Dedifferentiated amniotic fluid mesenchymal stem cell (primary cell): ENCODE measurements at regions not wholly inside any gene's neighbourhood (a gene's known extent, or its start where the extent isn't known, plus 50 kb on each side); places are given as distances from the start of the nearest gene placed in this dataset.
"Not testable (repeated sequence)": the region's sequence is repeated elsewhere in the genome, so short reads cannot be mapped to it uniquely, and the experiment has no call there.

ENCODE experiments used
- DNase-seq: peaks from one replicate; pipeline ENCODE4 v3.0.0-alpha.2; 2016; ENCODE audit errors: extremely low spot score

DNA sequence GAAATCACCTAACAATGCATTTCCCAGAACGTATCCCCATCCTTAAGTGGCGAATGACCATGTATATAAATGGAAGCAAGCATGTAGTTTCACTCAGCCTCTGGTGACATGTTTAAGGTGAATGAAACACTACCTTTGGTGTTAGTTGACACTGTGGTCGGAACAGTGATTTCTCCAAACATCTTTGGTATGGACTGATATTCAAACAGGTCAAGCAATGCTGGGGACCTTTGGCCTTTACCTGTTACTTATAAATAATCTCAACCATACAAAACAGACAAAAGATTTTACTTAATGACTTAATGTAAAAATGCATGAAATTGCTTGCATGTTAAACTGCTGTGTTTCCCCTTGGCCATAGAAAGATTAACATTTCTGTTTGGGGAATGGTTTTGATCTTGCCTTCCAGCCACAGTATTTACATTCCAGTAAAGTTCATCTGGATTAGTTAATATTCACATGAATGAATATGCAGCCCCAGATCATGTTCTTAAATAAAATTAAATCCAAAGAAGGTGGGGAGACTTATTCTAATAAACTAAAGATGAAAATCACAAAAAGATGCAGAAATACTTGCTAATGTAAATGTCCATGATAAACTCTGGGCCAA is 74.4 kb upstream of the HES1 start:
- DNase-seq: no peak

DNA sequence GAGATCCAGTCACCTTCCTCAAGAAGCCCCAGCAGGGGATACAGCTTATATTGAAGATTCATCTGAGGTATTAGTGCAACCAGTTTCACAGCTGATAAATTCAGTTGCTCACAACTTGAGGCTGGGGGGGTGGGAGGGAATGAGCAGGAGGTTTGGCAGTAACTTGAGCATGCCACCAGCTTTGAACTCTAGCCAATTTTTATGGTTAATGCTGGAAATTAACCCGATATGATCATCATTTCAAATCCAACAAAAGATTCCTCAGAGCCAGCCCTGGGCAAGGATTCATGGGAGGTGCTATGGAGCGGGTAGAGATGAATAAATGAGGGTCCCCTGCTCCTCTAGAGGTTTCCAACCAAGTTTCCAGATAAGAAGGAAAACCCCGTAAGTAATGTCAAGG is 73.1 kb upstream of the HES1 start:
- no peak for DNase-seq

DNA sequence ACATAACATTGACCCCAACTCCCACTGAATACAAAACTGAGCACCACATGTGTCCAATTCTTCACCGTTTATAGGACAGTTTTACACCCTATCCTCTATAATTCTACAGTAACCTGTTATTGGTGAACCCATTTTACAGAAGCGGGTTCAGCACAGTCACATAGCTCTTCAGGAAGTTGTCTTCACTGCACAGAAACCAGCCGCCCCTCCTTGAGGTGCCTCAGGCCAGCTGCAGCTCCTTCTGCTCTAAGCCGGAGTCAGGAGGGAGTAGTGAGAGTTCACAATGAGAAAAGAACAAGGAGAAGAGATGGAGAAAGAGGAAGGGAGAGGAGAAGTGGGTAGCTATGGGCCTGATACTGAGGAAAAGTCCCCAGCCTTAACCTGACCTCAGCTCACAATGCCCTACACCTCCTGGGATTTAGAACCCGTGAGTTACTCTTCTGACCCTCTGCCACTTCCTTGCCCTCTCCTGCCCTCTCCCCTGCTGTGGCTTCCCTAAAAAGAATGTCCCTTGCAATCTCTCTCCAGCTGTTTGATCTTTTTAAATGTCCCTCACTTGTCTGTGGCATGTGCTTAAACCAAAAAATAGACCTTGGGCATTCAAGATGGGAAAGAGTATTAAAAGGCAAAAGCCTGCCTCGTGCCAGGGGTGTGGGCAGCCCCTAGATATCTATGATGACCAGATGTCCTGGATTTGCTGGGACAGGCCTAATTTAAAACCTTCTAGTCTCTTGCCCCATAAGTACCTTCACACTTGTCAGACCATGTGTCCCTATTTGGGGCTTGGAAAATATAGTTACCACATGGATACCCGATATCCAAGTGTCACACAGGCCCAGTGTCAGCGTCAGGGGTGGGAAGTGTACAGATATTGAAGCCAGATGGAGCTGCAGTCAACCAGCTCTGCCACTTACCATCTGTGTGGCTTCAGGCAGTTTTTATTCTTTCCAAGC is 71.3 kb upstream of the HES1 start:
- DNase-seq: no peak

DNA sequence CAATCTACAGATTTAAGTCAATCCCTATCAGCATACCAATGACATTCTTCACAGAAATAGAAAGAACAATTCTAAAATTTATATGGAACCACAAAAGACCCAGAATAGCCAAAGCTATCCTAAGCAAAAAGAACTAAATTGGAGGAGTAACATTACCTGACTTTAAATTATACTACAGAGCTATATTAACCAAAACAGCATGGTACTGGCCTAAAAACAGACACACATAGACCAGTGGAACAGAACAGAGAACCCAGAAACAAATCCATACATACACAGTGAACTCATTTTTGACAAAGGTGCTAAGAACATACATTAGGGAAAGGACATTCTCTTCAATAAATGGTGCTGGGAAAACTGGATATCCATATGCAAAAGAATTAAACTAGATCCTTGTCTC is 68.6 kb upstream of the HES1 start:
- not testable (repeated sequence) for DNase-seq

DNA sequence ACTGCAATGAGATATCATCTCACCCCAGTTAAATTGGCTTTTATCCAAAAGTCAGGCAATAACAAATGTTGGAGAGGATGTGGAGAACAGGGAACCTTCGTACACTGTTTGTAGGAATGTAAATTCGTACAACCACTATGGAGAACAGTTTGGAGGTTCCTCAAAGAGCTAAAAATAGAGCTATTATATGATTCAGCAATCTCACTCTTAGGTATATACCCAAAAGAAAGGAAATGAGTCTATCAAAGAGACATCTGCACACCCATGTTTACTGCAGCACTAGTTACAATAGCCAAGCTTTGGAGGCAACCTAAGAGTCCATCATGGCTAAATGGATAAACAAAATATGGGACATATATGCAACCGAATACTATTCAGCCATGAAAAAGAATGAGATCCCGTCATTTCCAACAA is 68.0 kb upstream of the HES1 start:
- DNase-seq: no peak

DNA sequence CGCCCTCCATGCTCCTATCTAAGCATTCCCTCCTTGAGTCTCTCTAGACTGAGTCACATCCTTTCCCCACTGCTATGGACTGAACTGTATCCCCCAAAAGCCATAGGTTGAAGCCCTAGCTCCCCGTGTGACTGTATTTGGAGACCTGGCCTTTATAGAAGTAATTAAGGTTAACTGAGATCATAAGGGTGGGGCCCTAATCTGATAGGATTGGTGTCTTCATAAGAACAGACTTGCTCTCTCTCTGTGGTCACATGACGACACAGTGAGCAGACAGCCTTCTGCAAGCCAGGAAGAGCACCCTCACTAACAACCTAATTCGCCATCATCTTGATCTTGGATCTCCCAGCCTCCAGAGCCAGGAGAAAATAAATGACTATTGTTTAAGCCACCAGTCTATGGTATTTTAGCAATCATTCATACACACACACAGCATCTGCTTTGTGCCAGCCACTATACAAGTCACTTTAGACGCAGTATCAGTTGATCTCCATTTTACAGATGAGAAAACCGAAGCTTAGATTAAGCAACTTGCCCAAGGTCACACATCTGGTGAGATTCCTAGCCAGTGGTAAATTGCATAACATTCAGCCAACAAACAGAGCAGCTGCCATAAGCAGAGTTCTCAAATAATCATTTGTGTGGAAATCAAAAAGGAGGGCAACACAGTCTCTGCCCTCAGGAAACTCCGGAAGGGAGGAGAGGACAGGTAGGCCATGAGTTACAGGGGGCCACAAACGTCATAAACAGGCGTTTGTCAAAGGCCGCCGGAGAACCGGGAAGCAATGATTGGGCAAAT is 66.3 kb upstream of the HES1 start:
- no peak for DNase-seq

DNA sequence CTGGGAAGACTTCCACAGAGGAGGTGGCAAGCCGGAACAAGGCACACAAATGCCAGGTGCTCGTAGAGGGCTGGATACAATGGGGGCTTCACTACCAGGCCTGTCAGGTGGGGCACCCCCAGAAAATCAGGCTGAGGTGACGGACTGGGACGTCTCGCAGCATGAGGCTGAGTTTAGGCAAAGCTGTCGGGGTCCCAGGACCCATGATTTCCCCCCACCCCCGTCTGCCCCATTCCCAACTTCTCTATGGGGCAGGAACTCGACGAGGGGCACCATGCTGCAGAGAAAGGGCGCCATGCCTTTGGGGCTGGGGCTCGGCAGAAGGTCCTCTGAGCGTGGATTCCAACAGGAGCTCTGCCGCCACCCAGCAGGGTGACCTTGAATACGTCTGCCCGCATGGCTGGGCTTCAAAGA is 65.7 kb upstream of the HES1 start:
- no peak for DNase-seq

DNA sequence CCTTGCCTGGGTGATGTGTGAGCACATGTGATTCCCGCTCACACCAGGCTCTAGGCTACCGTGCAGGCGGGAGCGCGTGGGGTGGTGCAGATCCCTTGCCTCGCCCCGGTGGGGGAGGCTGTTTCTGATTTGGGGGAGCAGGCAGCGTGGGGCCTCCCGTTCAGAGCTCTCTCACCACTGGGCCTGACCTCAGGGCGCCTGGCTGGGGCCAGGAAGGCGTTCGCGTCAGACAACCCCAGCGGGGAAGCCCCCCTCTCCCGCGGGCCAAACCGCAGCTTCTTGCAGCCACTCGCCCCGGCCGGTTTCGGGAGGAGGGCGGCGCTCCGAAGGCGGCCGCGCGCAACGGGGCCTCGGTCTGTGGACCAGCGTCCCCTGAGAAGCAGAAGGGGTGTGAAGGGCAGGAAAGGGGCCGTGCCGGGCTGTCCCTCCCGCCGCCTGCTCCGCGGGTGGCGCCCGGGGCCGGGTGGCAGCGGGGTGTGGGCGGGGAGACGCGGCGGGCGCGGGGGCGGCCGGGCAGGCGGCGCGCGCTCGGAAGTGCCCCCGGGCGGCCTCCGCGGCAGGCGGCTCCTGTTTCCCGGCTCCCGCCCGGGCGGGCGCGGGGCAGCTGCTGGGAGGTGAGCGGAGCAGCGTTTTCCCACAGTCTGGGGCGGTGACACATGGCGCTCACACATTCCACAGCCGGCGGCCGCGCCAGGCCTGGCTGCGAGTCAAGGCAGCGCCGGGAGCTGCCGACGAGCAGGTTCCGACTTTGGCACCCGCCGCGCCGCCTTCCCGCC is 65.1 kb upstream of the HES1 start:
- peak; percentile 55 for DNase-seq

DNA sequence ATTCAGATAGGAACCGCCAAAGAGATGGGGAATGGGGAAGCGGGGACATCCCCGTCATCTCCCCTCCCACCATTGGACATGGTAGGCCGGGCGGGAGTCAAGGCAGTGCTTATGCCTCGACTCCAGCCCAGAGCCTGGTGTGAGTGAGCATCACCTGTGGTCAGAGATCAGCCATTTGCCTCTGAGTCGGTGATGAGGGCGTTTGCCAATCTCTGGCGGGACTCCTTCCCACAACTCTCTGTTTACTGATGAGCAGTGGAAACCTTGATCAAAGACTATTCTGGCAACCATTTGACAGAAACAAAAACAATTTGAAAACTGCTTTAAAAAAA is 63.9 kb upstream of the HES1 start:
- no peak for DNase-seq

DNA sequence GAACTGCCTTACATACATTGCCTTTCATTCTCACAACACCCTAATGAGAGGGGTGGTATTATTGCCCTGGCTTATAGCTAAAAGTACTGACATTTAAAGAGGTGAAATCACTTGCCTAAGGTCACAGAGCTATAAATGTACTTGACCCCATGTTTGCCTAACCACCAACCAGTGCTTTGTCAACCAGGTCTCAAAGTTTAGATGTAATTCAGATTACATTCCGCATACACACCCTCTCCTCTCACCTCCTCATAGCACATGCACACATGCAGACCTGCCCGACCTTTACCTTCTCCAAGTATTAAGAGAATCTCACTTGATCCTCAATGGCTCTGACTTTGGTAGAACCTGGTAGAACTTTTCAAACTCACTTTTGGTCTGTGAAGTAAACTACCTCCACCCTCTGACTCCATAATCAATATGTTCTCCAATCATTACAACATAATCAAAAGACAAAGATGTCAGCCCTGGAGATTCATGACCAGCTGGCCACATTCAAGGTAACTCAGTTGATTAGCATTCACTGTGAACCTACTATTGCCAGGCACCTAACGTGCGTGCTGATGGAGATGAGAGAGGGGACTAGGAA is 63.2 kb upstream of the HES1 start:
- no peak for DNase-seq

DNA sequence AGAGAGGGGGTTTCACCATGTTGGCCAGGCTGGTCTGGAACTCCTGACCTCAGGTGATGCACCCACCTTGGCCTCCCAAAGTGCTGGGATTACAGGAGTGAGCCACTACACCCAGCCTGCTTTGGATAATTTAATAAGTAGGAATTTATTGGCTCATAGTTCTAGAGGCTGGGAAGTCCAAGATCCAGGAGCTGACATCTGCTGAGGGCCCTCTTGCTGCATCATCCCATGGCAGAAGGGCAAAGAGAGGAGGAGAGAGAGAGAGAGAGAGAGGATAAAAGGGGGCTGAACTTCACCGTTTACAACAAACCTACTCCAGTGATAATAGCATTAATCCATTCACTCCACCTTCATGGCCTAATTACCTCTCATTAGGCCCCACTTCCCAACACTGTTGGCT is 62.0 kb upstream of the HES1 start:
- DNase-seq: no peak

DNA sequence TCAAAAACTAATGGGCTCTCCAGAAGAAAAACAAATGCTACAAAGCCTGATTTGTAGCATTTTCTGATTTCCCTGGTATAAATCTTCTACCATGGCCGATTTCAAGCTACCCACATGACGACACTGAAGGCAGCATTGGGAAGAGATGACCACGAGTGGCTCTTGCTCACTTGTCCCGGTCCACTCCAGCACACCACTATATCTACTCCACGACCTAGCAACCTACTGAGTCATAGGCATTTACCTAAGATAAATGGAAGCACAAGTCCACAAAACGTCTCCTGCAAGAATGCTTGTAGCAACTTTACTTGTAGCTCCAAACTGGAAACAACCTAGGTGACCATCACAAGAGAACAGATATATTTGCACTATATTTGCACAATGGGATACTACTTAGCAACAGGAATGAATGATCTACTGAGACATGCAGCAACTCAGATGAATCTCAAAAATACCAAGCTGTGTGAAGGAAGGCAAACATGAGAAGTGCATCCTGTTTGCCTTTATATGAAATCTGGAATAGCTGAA is 60.8 kb upstream of the HES1 start:
- no peak for DNase-seq

DNA sequence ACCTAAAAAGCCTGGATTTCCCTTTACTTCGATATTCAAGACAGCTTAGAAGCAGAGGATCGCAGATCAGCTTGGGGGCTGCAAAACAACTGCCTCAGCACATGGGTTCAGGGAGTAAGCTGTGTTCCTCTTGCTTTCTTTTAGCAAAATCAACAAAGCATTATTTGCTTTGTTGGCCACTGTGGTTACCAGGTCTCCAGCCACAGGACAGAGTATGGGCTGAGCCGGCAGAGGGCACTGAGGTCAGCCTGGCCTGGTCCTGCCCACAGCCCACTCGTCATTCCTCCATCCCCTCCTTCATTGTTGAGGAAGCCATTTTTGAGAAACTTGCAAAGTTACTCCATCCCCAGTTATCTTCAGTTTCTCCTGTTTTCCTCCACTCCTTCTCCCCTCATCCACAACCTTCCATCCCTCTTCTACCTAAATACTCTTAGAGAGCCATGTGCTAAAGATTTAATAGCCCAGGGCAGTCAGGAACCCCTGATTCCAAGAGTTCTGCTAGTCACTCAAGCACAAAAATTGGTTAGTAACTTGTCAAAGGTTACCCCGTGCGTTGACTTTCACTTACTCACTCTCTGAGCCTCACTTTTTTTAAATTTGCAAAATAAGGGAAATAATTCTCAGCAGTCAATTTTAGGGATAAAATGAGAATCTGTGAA is 60.0 kb upstream of the HES1 start:
- DNase-seq: no peak

DNA sequence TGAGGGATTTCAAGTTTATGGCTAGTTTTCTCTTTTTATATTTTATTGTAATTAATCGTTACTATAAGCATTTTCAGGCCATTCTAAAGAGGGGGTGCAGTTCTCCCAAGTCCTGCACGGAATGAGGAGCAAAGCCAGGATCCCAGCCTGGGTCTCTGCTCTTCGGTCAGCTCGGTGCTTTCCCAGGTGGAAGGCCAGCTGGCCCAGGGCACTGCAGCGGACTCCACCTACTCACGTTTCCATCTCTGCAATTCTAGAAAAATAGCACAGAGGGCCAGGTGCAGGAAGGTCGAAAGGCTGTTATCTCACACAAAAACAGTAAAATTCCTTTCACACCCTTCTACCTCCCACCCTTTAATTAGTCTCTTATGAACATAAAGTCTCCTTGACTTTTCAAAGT is 59.5 kb upstream of the HES1 start:
- no peak for DNase-seq

DNA sequence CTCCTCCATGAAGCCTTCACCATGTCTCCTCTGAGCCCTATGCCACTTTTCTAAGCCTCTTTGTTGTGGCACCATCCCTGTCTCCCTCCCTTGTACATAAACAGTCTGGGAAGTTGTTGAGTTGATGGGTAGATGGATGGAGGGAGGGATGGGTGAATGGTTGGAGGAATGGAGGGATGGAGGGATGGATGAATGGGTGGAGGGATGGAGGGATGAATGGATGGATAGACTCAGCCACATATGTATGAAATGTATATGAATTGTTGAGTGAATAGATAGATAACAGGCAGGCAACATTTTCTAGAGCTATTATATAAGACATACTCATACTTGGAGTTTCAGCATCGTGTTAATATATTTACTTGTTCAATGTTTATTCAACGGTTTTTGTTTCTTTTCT is 58.3 kb upstream of the HES1 start:
- no peak for DNase-seq

DNA sequence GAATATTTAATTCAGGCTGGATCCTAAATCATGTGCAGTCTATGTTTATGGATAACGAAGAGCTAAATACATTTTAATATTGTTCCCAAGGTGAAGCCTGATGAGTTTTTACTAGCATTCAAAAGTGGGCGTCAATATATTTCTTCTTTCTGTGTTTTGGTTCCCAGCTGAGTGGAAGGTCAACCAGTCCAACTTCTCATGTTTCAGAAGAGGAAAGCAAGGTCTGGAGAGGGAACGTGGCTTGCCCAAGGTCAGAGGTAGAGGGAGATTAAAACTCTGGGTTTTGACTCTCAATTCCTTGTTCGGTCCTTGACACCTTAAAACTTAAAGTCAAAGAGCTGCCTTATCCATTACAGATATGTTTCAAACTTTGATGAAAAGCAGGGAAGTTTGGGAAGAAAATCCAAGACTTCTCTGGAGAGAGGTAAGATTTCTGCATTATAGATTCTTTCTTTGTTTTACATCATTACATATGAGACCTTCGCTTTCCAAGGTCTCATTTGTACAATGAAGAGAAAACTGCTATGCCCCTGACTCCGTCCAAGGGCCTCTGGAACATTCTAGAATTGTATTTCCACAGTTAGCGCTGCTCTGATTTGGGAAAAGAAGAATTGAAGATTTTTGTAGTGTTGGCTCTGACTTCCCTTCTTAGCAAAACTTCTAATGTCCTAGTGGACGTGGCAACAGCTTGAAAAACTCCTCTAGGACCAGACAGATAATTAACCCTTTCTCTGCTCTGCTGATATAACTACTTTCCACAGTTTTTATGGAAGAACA is 57.7 kb upstream of the HES1 start:
- no peak for DNase-seq

DNA sequence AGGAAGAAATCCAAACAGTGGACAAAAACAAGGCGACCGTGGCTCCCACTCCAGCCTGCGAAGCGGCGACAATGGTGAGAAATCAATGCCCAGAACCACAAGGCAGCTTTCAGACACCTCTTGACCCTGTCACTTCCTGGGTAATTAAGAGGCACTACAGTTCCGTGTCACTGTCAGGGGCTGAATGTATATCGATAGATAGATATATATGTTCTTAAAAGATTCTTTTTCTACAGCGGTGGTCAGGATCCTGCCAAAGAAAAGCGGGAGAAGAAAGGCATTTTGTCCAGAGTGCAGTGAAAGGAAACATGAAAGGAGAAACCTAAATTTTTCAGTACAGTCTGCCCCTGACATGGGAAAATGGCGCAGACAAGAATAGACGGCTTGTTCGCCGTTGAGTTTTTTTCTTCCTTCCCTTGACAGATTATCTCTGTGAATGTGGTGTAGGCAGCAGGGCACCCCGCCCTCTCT is 56.2 kb upstream of the HES1 start:
- no peak for DNase-seq

DNA sequence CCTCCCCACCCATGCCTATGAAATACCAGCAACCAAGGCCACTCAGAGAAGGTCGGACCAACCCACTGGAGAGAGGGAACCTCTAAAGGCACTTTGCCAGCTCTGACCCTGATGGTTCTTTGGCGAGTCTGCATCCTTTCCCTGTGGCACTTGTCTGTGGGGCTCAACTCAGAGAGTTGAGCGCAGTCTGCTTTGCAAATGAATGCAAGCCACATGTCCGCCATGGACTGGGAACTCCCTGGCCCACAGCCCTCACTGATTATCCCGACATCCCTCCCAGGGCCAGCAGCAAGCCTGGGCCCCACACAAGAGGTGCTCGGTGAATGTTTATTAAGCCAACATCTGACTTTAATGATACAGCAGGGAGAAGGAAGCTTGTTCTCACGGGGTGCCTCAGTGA is 55.5 kb upstream of the HES1 start:
- DNase-seq: no peak

DNA sequence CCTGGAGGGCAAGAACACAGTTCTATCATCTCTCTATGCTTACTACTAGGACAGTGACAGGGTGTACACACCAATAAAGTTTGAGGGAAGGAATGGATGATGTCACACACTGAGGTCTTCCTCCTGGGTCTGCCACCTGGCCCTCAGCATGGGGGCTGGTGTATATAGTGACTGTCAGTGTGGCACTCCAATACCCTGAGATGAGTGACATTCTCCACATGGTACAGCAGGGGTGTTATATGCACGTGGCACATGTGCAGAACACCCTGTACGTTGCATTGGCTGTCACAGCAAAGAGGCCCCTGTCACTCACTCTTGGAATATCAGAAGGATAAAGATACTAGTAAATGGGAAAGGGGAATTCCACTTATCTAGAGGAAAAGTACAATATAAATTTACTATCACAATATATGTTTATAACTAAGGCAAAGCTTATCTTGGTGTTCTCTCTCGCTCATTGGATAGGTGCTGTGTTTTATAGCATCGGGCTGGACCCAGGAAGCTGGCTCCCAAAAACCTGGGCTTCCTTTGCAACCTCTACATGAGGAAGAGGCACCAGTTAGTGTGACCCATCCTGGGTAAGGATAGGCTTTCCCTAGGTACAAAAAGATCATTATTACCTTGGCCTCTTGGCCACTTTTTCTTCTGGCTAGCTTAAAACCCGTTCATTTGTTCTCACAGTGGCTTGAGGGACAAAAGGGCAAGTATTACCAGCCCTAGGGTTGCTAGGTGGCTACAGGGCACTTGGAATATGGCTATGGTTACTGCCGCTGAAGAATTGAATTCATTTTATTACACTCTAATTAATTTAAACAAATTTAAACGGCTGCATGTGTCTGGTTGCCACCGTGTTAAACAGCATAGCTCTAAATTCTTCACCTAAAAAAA is 54.8 kb upstream of the HES1 start:
- DNase-seq: no peak
